Gastroesophageal sphincter (tissue), 4 donors: ENCODE measurements at regions not wholly inside any gene's neighbourhood (a gene's known extent, or its start where the extent isn't known, plus 50 kb on each side); places are given as distances from the start of the nearest gene placed in this dataset.
"Not testable (repeated sequence)": the region's sequence is repeated elsewhere in the genome, so short reads cannot be mapped to it uniquely, and the experiment has no call there.

ENCODE experiments used
- ATAC-seq: fragments of 150-250 bp; one replicate; pipeline ENCODE4 v1.9.1; 2016; ENCODE audit warnings: mild to moderate bottlenecking, moderate library complexity
- H3K27ac ChIP-seq, 4 donors: fragments of 200-600 bp; sonication (generic) in 3 of 4; 1 replicate in 3 of 4; 2 replicates in 1 of 4; pipeline ENCODE4 v1.5.1; 2016 to 2019
- H3K27me3 ChIP-seq: fragments of 200-600 bp; sonication (generic); one replicate; pipeline ENCODE4 v1.5.1; 2019
- H3K36me3 ChIP-seq, 2 donors: fragments of 200-600 bp; sonication (generic); one replicate each; pipeline ENCODE4 v1.5.1; 2019; ENCODE audit warnings: control low read depth in 1 of 2
- H3K4me1 ChIP-seq, 3 donors: fragments of 200-600 bp; sonication (generic); 1 replicate in 2 of 3; 2 replicates in 1 of 3; pipeline ENCODE4 v1.5.1; 2016 to 2019; ENCODE audit warnings: control low read depth in 2 of 3
- H3K4me3 ChIP-seq, 2 donors: fragments of 200-600 bp; sonication (generic); one replicate each; pipeline ENCODE4 v1.5.1; 2019; ENCODE audit warnings: mild to moderate bottlenecking in 1 of 2, moderate library complexity in 1 of 2
- H3K9me3 ChIP-seq, 3 donors: fragments of 200-600 bp; sonication (generic); one replicate each; pipeline ENCODE4 v1.5.1; 2017 to 2019; ENCODE audit warnings: control low read depth in 2 of 3
- EP300 ChIP-seq: sonication (generic); formaldehyde crosslinking; IDR thresholded peaks from one replicate; pipeline ENCODE4 v1.6.1; 2017; ENCODE audit warnings: antibody characterized with exemption, mild to moderate bottlenecking
- POLR2A ChIP-seq, 2 donors: fragments of 450-650 bp; IDR thresholded peaks; one replicate each; pipeline ENCODE4 v1.6.1; 2017; ENCODE audit warnings: antibody characterized with exemption in 2 of 2, mild to moderate bottlenecking in 2 of 2, moderate library complexity in 1 of 2
- POLR2AphosphoS5 ChIP-seq: sonication (generic); formaldehyde crosslinking; IDR thresholded peaks from one replicate; pipeline ENCODE4 v1.6.1; 2017; ENCODE audit warnings: antibody characterized with exemption
- WGBS, 2 donors: methylation state at CpG; one replicate each; pipeline ENCODE4 v1.1.5; 2018; ENCODE audit warnings: low coverage in 1 of 2; 5-methylcytosine and 5-hydroxymethylcytosine counted together
- TF ChIP-seq, protein P1 (sequence below), 4 experiments: fragments of 200-600 bp in 2 of 4; fragments of 450-650 bp in 2 of 4; sonication (generic) in 1 of 4; IDR thresholded peaks; one replicate each; pipeline ENCODE4 v1.5.1; 2017 to 2019; ENCODE audit warnings: antibody characterized with exemption in 4 of 4, mild to moderate bottlenecking in 2 of 4, moderate library complexity in 2 of 4

DNA sequence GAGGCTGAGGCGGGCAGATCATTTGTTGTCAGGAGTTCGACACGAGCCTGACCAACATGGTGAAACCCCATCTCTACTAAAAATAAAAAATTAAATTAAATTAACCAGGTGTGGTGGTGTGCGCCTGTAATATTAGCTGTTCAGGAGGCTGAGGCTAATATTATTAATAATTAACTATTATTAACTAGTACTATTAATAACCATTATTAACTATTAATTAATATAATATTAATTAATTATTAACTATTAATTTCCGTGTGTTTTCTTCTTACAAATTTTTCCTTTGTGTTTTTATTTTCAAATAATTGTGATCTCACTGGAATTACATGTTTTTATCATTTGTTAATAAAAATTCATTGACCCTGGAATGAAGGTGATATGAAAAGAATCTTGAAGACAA is 557.4 kb upstream of the ADGRB3 start:
- Histone ChIP-seq H3K4me3 (no peak overlapping the region), H3K9me3 (no peaks in the 10 kb centered on the region), H3K27me3 (no peaks in the 10 kb centered on the region), H3K36me3 (no peaks in the 10 kb centered on the region), H3K27ac (no peak overlapping the region), H3K4me1 (no peaks in the 10 kb centered on the region)
- ATAC-seq = no peak
- TF ChIP-seq, protein P1, sequence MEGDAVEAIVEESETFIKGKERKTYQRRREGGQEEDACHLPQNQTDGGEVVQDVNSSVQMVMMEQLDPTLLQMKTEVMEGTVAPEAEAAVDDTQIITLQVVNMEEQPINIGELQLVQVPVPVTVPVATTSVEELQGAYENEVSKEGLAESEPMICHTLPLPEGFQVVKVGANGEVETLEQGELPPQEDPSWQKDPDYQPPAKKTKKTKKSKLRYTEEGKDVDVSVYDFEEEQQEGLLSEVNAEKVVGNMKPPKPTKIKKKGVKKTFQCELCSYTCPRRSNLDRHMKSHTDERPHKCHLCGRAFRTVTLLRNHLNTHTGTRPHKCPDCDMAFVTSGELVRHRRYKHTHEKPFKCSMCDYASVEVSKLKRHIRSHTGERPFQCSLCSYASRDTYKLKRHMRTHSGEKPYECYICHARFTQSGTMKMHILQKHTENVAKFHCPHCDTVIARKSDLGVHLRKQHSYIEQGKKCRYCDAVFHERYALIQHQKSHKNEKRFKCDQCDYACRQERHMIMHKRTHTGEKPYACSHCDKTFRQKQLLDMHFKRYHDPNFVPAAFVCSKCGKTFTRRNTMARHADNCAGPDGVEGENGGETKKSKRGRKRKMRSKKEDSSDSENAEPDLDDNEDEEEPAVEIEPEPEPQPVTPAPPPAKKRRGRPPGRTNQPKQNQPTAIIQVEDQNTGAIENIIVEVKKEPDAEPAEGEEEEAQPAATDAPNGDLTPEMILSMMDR (IDR thresholded peaks at IDR 0.05) = no peak
- TF ChIP-seq EP300 = no peak
- no peak for TF ChIP-seq POLR2AphosphoS5
- TF ChIP-seq POLR2A (IDR thresholded peaks at IDR 0.05) = no peak
- WGBS, 2 donors = 80 to 95% methylated on average over 5 of the region's 5 CpGs

DNA sequence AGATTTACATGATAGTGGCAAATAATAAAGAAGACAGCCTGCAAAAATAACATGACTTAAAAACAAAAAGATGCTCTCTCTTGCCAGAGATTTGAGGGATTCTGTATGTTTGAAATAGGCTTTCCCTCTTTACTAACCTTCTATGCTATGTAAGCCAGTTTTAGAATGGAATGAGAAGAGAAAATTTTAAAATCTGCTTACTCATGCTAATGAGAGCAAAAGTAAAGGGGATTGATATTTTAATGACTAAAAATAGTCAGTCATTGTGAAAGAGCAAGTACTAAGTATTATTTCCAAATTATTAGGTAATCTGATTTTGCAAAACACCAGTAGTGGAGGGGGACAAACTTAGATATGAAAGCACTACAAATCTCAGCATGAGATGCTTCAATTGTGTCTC is 563.3 kb upstream of the ADGRB3 start:
- TF ChIP-seq POLR2AphosphoS5 = no peak
- TF ChIP-seq EP300 = no peak
- TF ChIP-seq POLR2A (IDR thresholded peaks at IDR 0.05) = no peak
- Histone ChIP-seq H3K27ac (no peak overlapping the region), H3K4me3 (no peak overlapping the region), H3K4me1 (no peaks in the 10 kb centered on the region), H3K36me3 (no peaks in the 10 kb centered on the region), H3K27me3 (no peaks in the 10 kb centered on the region), H3K9me3 (no peaks in the 10 kb centered on the region)
- peak; percentile 22 for ATAC-seq

DNA sequence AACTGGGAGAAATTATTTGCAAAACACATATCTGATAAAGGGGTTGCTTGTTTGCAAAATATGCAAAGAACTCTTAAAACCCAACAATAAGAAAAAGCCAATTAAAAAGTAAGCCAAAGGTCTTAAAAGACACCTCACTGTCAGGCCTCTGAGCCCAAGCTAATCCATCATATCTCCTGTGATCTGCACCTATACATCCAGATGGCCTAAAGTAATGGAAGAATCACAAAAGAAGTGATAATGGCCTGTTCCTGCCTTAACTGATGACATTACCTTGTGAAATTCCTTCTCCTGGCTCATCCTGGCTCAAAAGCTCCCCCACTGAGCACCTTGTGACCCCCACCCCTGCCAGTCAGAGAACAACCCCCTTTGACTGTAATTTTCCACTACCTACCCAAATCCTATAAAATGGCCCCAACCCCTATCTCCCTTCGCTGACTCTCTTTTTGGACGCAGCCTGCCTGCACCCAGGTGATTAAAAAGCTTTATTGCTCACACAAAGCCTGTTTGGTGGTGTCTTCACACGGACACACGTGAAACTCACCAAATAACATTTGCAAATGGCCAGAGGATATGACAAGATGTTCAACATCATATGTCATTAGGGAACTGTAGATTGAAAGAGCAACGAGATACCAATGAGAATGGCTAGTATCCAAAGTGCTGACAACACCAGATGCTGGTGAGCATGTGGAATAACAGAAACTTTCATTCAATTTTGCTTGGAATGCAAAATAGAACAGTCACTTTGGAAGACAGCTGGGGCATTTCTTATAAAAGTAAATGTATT is 565.0 kb upstream of the ADGRB3 start:
- H3K27ac ChIP-seq = no peak overlapping the region
- H3K4me3 ChIP-seq = no peak overlapping the region
- H3K9me3 ChIP-seq = no peaks in the 10 kb centered on the region
- no peaks in the 10 kb centered on the region for H3K36me3 ChIP-seq
- 53 to 64% methylated on average over 4 of the region's 5 CpGs for WGBS, 2 donors
- ATAC-seq = no peak
- H3K27me3 ChIP-seq = no peaks in the 10 kb centered on the region
- TF ChIP-seq EP300 = no peak
- TF ChIP-seq, protein P1 (IDR thresholded peaks at IDR 0.05) = no peak
- no peak for TF ChIP-seq POLR2AphosphoS5
- TF ChIP-seq POLR2A (IDR thresholded peaks at IDR 0.05) = no peak
- H3K4me1 ChIP-seq = no peaks in the 10 kb centered on the region

DNA sequence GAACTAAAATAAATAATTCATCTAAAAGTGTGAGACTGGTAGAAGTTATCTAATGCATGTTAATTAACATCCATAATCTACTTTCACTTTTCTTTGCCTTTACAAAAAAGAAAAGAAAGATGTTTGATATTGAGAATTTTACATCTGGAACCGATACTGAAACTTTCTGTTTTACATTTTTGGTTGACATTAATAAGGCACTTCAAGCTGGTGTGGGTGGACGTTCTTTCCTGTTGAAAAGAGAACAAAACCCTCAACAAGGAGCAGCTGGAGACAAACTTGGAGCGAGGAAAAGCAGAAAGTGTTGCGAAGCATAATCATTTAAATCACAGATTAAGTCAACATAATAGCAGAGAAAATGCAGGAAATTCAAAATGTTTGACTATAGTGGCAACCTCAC is 575.2 kb upstream of the ADGRB3 start:
- TF ChIP-seq, protein P1 (IDR thresholded peaks at IDR 0.05) = no peak
- TF ChIP-seq POLR2A (IDR thresholded peaks at IDR 0.05) (no peak), EP300 (no peak), POLR2AphosphoS5 (no peak)
- no peaks in the 10 kb centered on the region for H3K4me1 ChIP-seq
- no peaks in the 10 kb centered on the region for H3K36me3 ChIP-seq
- no peak overlapping the region for H3K4me3 ChIP-seq
- WGBS, 2 donors = 40 to 57% methylated on average over 4 of the region's 4 CpGs
- no peak overlapping the region for H3K27ac ChIP-seq
- no peaks in the 10 kb centered on the region for H3K27me3 ChIP-seq
- ATAC-seq = no peak
- H3K9me3 ChIP-seq = no peaks in the 10 kb centered on the region

DNA sequence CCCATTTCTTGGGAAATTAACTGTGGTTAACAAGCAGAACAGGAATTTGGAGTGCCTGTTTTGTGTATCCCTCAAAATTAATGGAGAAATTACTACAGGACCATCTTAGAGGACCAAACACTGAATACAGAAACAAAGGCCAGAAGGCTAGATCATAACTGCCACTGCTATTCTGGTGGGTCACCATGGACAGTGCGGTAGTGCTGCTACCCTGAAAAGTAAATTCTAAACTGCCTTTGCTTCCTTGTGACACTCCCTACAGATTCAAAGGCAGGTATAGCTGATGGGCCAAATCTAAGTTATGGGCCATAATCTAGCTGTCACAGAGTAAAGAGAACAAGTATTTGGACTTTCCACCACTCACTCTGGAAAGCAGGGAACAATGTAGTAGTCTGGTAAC is 575.8 kb upstream of the ADGRB3 start:
- Histone ChIP-seq H3K4me3 (no peak overlapping the region), H3K36me3 (no peaks in the 10 kb centered on the region), H3K27ac (no peak overlapping the region), H3K27me3 (no peaks in the 10 kb centered on the region), H3K9me3 (no peaks in the 10 kb centered on the region), H3K4me1 (no peaks in the 10 kb centered on the region)
- 86 to 93% methylated on average over 1 of the region's 1 CpG for WGBS, 2 donors
- TF ChIP-seq POLR2AphosphoS5 (no peak), EP300 (no peak), POLR2A (IDR thresholded peaks at IDR 0.05) (no peak)
- TF ChIP-seq, protein P1 (IDR thresholded peaks at IDR 0.05) = no peak
- ATAC-seq = no peak

DNA sequence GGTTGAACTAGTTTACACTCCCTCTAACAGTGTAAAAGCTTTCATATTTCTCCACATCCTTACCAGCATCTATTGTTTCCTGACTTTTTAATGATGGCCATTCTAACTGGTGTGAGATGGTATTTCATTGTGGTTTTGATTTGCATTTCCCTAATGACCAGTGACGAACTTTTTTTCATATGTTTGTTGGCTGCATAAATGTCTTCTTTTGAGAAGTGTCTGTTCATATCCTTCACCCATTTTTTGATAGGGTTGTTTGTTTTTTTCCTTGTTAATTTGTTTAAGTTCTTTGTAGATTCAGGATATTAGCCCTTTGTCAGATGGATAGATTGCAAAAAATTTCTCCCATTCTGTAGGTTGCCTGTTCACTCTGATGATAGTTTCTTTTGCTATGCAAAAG is 578.5 kb upstream of the ADGRB3 start:
- not testable (repeated sequence) for H3K4me3 ChIP-seq, H3K27me3 ChIP-seq, H3K36me3 ChIP-seq, H3K9me3 ChIP-seq, ATAC-seq, H3K27ac ChIP-seq, H3K4me1 ChIP-seq
- WGBS, 2 donors = 77 to 86% methylated on average over 1 of the region's 1 CpG
